GM21423 (cell line): ENCODE measurements at regions not wholly inside any gene's neighbourhood (a gene's known extent, or its start where the extent isn't known, plus 50 kb on each side); places are given as distances from the start of the nearest gene placed in this dataset.

ENCODE experiments used
- ATAC-seq: cut with Tn5 transposase; IDR thresholded peaks from one replicate; pipeline ENCODE4 v1.9.1; 2021; ENCODE audit warnings: mild to moderate bottlenecking, moderate library complexity; ENCODE audit not compliant: unreplicated experiment

DNA sequence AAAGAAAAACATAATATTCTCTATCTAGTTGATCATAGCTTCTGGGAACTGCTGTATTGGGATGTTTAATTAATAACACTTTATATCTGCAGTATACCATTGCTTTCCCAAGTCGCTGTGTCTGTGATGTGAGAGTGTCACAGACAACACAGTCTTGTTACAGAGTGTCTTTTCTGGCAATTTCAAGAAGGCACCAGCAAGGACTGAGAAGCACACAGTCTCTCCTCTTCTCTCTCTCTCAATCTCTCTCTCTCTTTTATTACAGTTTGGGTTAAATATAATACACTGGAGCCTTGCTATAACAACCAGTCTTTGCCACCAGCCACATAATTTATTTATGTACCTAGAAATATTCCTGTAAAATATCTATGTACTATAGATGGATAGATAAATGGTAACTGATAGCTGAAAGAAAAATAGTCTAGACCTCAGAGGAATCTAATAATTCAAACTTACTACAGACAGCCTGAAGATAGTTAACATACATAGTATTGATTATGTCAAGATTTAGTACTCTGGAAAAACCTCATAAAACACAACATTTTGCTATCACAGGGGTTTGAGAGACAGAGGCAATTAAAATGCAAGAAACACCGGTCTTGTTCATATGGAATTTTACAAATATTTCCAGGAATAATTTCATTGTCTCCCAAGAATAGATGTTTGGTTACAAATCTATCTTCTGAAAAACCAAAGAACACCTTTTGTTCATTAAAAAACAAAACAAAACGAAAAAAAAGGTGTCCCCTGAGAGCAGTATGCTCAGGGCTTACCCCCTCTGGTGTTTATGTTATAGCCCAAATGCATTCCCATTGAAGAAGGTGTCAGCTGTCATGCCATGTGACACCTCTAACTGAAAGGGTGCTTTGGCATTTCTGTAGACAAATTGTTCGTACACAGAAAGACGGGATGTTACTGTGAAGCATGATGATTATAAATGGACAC lies 507.8 kb downstream of the TBC1D4 start:
- ATAC-seq: no peak

DNA sequence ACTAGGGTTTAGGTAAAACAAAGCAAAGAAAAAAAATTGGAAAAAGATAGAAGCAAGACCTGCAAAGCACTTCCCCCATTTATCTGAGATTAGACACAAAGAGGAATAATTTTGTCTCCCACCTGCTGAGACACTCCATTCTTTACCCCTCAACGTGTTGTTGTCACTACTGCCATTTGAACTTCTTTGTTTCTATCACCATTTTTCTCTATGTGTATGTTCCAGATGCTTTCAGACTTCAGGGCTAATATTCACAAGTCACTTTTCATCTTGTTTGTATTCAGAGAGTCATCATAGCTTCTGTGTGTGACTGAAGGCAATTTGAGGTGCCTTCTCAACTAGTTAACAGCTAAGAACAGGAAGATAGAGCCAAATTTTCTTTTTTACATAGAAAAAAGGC lies 512.5 kb downstream of the TBC1D4 start:
- ATAC-seq: no peak

DNA sequence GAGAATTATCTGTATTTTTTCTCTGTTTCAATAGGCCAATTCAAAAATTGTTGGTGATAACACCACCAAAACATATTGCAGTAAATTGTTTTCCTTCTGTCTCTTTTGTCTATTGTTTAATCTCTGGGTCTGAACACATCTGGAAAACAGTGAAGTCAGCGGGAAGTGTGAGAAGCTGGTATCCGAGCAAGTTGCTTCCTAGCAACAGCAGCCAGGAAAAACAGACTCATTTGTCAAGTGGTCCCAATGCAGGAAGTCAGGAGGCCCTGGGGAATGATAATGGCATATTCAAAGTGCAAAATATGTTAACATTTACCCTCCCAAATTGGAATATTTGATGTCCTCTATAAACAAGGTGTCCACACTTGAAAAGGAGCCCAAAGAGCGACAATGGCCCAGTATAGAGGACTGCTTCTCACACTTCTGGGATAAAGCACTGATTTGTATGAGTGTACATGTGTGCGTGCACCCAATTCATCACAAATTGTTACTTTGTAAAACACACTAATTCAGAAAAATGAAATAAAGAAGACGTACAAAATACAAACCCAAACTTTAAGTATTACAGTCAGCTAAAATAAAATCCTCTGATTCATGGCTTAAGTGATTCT lies 515.0 kb downstream of the TBC1D4 start:
- ATAC-seq: no peak

DNA sequence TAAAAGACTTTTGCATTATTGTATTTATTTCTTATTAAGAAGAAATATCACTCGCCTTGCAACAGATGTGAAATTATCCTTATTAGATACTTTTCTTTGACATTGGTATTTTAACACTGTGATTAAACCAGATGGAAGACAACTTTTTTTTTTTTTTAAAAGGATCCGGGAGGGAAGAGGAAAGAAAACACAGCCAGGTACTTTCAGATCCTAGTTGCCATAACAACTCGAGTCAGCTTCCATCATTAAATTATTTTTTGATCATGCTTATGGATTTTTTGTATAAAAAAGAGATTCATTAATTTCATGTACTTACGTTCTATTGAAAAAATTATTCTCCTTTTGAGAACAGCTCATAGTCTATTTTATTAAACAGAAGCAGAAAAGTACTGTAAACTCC lies 515.7 kb downstream of the TBC1D4 start:
- ATAC-seq: no peak

DNA sequence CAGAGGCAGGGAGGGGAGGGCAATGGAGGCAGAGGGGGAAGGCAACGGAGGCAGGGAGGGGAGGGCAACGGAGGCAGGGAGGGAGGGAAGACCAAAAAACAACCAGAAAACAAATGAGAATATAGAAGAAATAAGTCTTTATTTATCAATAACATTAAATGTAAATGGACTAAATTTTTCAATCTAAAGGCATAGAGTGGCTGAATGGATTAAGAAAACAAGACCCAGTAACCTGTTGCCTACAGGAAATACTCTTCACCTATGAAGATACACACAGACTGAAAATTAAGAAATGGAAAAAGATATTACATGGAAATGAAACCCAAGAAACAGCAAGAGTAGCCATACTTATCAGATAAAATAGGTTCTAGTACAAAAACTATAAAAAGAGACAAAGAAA lies 536.3 kb downstream of the TBC1D4 start:
- no peak for ATAC-seq

DNA sequence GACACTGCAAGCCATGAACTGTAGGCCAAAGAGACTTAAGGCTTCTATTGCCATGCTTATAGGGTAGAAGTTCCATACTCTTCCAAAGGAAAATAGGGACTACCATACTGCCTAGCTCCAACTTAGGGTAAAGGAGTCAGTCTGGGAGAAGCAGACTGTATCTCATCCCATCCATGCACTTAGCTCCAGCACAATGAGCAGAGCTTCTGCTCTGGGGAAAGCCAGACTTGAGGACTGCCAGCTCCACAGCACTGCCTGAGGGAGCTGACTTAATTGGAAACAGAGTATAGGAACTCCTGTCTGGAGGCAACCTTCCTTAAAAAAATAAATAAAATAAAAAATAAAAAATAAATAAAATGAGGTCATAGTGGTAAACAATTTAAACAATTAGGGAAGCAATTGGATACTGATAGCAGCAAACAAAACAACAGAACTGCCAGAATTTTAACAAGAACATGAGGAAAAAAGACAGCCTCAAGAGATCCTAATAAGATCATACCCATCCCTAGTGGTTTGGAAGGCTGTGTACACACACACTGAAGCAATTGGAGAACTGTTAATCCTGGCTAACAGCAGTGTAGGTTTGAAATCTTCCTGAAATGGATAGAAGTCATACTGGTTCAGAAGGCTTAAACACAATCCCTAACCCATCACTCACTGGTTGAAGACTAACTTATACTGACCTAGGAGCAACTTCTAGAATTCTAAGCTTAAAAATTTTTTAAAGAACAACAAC lies 550.1 kb downstream of the TBC1D4 start:
- ATAC-seq: no peak

DNA sequence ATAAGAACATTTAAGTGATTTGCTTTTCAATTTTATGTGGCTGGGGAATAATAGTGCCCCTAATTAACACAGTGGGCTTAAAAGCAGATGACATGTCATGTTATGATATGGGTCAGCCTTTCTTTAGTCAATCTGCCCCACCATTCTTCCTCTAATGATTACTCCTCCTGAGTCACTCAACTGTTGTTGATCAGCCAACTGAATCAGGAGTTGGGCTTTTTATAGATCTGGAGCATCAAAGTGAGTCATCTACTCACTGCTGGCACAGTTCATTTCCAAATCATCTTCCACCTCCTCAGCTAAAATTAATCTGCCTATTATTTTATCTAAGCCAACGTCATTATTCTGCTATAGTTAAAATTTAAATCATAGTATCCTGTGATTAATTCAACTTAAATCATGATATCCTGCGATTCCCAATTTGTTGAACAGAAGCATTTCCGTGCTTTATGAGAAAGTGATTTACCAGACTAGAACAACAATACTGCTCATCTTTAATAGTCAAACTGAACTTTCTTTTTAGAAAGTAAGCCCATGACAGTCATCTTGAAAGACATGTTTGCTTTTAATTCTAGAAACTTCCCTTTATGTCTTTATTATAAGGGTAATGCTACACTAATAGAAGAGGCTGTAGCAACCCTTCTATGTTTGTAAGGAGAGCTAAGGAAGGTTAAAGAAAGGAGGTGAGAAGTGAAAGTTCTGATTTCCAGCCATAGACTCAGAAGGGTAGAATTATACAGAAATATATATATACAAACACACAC lies 551.4 kb downstream of the TBC1D4 start:
- no peak for ATAC-seq

DNA sequence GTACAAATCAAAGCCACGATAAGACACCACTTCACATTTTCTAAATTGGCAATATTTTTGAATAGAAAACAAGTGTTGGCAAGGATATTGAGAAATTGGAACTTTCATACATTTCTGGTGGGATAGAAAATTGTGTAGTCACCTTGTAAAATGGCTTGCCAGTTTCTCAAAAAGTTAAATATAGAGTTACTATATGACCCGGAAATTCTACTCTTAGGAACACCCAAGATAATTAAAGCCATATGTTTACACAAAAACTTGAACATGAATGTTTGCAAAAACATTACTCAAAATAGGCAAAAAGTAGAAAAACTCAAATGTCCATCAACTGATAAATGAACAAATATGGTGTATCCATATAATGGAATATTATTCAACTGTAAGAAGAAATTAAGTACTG lies 552.5 kb downstream of the TBC1D4 start:
- ATAC-seq: no peak

DNA sequence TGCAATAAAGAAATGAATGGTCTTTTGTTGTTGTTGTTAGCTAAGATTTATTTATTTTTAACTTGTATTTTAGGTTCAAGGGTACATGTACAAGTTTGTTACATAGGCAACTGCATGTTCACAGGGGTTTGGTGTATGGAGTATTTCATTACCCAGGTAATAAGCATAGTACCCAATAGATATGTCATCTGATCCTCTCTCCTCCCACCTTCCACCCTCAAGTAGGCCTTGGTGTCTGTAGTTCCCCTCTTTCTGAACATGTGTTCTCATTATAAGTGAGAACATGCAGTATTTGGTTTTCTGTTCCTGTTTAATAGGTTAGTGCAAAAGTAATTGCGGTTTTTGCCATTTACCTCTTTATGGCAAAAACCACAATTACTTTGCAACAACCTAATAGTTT lies 554.1 kb downstream of the TBC1D4 start:
- no peak for ATAC-seq

DNA sequence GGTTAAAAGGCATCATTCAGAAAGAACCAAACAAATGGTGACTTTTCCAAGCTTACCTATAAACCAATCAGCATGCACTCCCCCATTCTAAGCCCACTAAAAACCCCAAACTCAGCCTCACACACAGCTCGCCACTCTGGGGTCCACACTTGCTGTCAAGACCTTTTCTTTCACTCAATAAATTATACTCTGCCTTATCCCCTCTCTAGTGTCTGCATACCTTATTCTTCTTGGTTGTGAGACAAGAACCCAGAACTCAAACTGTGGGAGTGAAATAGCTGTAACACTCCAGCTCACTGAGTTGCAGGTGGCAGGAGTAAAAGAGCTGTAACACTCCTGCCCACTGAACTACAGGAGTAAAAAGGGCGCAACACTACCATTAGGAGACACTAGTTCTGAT lies 559.0 kb downstream of the TBC1D4 start:
- no peak for ATAC-seq

DNA sequence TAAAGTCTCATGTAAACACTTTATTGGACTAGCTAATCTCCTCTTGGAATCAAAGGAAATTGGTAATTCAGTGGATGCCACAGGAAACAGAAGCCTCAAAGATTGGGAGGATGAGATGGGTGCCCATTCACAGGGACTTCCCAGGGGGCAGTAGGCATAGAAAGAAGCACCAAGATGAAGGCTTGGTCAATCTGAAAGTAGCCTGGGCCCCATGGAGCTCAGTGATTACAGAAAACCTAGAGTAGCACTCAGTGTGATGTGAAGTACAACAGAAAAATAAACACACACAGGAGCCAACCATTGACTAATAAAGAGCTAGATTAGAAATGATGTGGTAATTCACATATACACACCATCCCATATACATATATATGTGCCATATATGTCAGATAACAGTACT lies 560.6 kb downstream of the TBC1D4 start:
- ATAC-seq: no peak

DNA sequence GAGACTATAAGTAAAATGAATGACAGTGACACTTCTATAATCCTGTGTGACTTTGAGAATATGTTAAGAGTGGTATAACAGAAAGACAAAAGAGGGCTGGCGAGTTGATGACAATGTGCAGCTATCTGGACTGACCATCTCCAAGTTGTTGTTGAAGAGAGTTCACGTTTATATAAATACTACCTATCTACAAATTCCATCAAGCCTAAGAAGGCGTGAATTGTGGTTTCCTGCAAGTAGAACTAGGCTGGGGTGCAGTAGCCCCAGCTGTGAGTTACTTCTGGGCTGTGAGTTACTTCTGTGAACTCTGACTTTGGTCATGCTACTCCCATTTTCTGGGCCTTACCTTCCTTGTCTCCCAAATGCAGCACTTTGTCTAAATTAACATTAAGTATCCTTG lies 561.0 kb downstream of the TBC1D4 start:
- no peak for ATAC-seq

DNA sequence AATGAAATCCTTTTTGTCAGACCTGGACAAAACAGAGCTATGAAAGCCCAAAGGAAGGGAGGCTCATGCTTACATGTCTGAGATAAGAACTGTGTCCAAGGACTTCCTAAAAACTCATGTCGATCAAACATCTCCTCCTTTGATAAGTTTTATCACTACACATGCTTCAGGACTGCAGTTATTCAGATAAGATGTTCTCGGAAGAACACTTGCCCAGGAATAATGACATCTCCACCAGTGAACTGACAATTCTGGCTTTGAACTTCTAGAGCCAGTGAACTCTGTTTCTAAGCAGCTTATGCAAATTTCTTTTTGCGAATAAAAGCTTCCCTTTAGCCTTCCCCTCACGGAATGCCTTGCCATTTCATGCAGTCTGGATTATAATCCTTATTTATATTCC lies 561.6 kb downstream of the TBC1D4 start:
- ATAC-seq: no peak

DNA sequence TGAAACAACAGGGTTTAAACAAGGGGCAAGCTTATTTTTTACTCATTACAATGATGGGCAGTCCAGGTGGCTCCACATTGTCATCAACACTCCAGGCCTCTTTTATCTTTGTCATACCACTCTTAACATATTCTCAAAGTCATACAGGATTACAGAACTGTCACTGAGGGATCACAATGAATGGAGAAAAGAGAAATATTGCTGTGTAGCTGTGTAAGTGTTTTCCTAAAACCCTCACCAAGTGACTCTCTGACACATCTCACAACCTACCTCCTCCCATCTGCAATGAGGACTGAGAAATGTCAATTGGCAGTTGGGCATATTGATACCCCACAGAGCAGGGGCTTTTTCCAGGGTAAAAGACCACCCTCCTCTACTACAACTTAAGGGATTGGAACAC lies 562.1 kb downstream of the TBC1D4 start:
- no peak for ATAC-seq

DNA sequence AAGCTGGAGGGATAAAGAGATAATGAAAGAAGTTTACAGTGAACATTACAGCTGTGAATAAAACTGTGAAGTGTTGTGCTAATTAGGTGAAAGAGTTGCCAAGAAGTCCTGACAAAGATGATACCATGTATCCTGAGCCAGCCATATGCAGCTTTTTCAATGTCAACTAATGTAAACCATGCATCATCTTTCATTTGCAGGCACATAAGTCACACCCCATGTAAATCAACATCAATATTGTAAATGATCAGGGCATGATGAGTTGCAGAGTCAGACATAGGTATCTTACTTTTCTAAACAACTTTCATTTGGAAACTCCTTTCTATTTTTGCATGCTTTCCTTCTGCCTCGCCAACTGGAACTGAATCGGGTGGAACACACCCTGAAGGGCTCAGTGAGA lies 569.1 kb downstream of the TBC1D4 start:
- no peak for ATAC-seq

DNA sequence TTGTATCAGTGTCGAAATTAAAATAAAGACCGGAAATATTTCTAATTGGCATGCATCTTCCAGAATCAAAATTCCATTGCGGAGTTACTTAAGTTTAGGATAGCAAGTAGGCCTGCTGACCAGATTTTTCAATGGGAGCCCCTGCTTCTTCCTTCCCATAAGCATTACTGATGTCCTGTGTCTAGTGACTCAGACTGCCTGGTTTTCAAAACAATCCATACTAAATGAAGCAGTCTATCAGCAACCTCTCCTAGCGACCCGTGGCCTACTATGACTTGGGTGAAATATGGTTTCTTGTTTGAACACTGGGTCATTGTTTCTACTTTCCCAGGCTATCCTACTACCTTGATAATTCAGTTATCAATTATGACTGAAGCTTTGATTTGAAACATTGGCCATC lies 571.6 kb downstream of the TBC1D4 start:
- no peak for ATAC-seq

DNA sequence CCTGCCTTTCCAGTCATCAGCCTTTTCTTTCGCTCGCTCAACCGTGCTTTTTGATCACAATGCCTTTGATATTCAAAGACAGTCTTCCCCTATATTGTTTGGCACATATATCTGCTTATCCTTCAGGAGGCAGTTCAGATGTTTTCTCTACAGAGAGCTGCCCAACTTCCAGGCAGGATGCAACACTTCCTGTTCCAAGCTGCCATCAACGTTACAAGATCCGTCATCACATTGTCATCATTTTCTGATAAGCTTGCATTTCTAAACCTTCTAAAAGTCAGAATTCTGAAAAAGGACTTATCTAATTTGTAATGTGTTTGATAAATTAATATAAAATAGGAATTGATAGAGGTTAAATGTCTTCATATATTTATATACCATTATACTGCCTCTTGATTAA lies 574.2 kb downstream of the TBC1D4 start:
- no peak for ATAC-seq

DNA sequence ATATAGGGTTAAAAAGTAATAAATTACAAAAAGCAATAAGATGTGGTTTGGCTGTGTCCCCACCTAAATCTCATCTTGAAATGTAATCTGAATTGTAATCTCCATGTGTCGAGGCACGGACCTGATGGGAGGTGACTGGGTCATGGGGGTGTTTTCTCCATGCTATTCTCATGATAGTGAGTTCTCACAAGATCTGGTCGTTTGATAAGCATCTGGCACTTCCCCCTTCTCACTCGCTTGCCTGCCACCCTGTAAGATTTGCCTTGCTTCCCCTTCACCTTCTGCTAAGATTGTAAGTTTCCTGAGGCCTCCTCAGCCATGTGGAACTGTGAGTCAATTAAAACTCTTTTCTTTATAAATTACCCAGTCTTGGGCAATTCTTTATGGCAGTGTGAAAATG lies 577.4 kb downstream of the TBC1D4 start:
- no peak for ATAC-seq

DNA sequence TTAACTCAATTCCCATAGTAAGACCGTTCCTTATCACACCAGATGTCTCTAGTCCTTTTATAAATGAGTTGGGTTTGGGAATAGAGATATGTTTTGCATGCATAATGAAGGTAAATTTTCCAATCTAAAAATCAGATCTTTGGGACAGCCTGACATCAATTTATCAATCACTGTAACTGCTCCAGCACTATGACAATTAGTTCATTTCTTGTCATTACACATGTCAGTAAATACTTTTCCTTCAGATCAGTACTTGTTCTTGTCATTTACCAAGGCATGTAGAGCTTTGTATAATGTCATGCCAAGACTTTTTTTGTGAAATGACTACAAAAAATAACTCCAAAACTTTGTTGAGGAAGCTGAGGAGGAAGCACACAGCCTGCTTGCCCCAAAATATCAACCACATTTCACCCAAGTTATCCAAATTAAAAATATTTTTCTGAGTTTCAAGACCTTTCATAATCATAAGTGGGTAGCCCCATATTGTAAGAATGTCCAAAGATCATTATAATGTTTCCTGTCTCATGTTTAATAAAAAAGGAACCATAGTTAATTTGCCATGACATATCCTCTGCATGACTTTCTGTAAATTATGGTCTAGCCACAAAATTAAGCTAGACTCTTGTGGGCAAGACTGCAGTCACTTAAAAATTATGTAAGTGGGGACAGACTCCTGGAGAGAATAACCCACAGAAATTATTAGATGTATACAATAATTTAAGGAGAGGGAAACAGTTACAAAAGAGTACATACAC lies 586.8 kb downstream of the TBC1D4 start:
- ATAC-seq: no peak

DNA sequence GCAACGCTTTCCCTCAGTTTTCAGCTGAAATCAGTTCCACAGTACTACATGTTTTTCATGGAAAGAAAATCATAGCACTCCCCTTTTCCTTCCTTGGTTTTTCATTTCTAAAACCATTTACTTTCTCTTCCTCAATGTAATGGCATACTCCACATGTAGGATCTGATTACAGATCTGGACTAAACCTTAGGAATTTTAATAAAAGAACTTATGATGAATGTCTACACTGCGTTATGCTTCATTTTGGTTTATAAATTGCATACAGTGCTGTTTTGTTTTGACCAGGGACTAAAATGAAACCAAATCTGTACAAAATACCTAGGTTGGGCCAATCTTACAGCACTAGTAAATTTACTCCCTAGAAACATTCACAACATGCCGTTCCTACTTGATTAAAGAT lies 589.9 kb downstream of the TBC1D4 start:
- no peak for ATAC-seq
